Hepatocyte (in vitro differentiated cells): ENCODE measurements at regions not wholly inside any gene's neighbourhood (a gene's known extent, or its start where the extent isn't known, plus 50 kb on each side); places are given as distances from the start of the nearest gene placed in this dataset.
A peak's percentile ranks its signal among the peaks of the same experiment; 100 is the strongest.
"Not testable (repeated sequence)": the region's sequence is repeated elsewhere in the genome, so short reads cannot be mapped to it uniquely, and the experiment has no call there.

Source experiments
- DNase-seq: peaks from one replicate; pipeline ENCODE4 v3.0.0-alpha.2; 2016; ENCODE audit warnings: low spot score
- H2AFZ ChIP-seq: fragments of 200-600 bp; sonication (generic); 2 replicates; pipeline ENCODE4 v1.6.0; 2016; ENCODE audit warnings: antibody characterized with exemption, mild to moderate bottlenecking
- H3K27ac ChIP-seq: fragments of 200-600 bp; sonication (generic); 2 replicates; pipeline ENCODE4 v1.5.1; 2016; ENCODE audit warnings: mild to moderate bottlenecking
- H3K27me3 ChIP-seq: fragments of 200-600 bp; sonication (generic); 2 replicates; pipeline ENCODE4 v1.6.1; 2016
- H3K36me3 ChIP-seq: fragments of 200-600 bp; sonication (generic); replicated peaks from 2 replicates; pipeline ENCODE4 v1.5.1; 2016; ENCODE audit warnings: low read depth; ENCODE audit not compliant: insufficient read depth
- H3K4me1 ChIP-seq: fragments of 200-600 bp; sonication (generic); 2 replicates; pipeline ENCODE4 v1.5.1; 2016; ENCODE audit warnings: mild to moderate bottlenecking, moderate library complexity; ENCODE audit not compliant: insufficient read depth
- H3K4me2 ChIP-seq: fragments of 200-600 bp; sonication (generic); 2 replicates; pipeline ENCODE4 v1.6.0; 2016
- H3K4me3 ChIP-seq: fragments of 200-600 bp; sonication (generic); 2 replicates; pipeline ENCODE4 v1.5.1; 2016; ENCODE audit warnings: mild to moderate bottlenecking
- H3K79me2 ChIP-seq: fragments of 200-600 bp; sonication (generic); 2 replicates; pipeline ENCODE4 v1.6.0; 2017; ENCODE audit warnings: mild to moderate bottlenecking
- H3K9me2 ChIP-seq: fragments of 200-600 bp; sonication (generic); replicated peaks from 2 replicates; pipeline ENCODE4 v1.6.0; 2017; ENCODE audit warnings: mild to moderate bottlenecking; ENCODE audit not compliant: insufficient read depth
- H3K9me3 ChIP-seq: fragments of 200-600 bp; sonication (generic); 2 replicates; pipeline ENCODE4 v1.5.1; 2016; ENCODE audit warnings: low read depth, mild to moderate bottlenecking
- H4K20me1 ChIP-seq: fragments of 200-600 bp; sonication (generic); 2 replicates; pipeline ENCODE4 v1.6.0; 2016; ENCODE audit warnings: mild to moderate bottlenecking; ENCODE audit not compliant: insufficient read depth, poor library complexity, severe bottlenecking
- EZH2 ChIP-seq: fragments of 200-600 bp; sonication (generic); IDR thresholded peaks from 2 replicates; pipeline ENCODE4 v1.6.1; 2016; ENCODE audit warnings: antibody characterized with exemption, mild to moderate bottlenecking, borderline replicate concordance
- EZH2phosphoT487 ChIP-seq: fragments of 200-600 bp; sonication (generic); IDR thresholded peaks from one replicate; pipeline ENCODE4 v1.6.1; 2018; ENCODE audit warnings: antibody characterized with exemption, mild to moderate bottlenecking, low read depth, moderate library complexity; ENCODE audit not compliant: unreplicated experiment, severe bottlenecking
- WGBS: methylation state at CpG from one replicate; pipeline ENCODE4 v1.1.6; 2016; ENCODE audit warnings: low lambda C conversion rate; ENCODE audit errors: missing lambda C conversion rate; 5-methylcytosine and 5-hydroxymethylcytosine counted together
- TF ChIP-seq, protein P1 (sequence below): fragments of 200-600 bp; sonication (generic); IDR thresholded peaks from 2 replicates; pipeline ENCODE4 v1.5.1; 2016; ENCODE audit warnings: antibody characterized with exemption, mild to moderate bottlenecking; ENCODE audit not compliant: poor library complexity

- WGBS = 74% methylated on average over 2 of the region's 2 CpGs
- no peak for DNase-seq
- Histone ChIP-seq H3K27ac (no peak overlapping the region), H3K27me3 (no peaks in the 10 kb centered on the region), H3K36me3 (no peaks in the 10 kb centered on the region), H3K4me1 (no peaks in the 10 kb centered on the region), H3K4me2 (no peak overlapping the region), H3K4me3 (no peak overlapping the region), H2AFZ (no peak overlapping the region), H3K9me3 (no peaks in the 10 kb centered on the region), H3K79me2 (no peaks in the 10 kb centered on the region), H4K20me1 (no peaks in the 10 kb centered on the region), H3K9me2 (no peaks in the 10 kb centered on the region)
- TF ChIP-seq, protein P1, sequence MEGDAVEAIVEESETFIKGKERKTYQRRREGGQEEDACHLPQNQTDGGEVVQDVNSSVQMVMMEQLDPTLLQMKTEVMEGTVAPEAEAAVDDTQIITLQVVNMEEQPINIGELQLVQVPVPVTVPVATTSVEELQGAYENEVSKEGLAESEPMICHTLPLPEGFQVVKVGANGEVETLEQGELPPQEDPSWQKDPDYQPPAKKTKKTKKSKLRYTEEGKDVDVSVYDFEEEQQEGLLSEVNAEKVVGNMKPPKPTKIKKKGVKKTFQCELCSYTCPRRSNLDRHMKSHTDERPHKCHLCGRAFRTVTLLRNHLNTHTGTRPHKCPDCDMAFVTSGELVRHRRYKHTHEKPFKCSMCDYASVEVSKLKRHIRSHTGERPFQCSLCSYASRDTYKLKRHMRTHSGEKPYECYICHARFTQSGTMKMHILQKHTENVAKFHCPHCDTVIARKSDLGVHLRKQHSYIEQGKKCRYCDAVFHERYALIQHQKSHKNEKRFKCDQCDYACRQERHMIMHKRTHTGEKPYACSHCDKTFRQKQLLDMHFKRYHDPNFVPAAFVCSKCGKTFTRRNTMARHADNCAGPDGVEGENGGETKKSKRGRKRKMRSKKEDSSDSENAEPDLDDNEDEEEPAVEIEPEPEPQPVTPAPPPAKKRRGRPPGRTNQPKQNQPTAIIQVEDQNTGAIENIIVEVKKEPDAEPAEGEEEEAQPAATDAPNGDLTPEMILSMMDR = no peak
- TF ChIP-seq EZH2 = no peak
- no peak for TF ChIP-seq EZH2phosphoT487
Measured at GRCh38 chr5:99177796-99178195, 249.0 kb upstream of the CHD1 start.

DNA sequence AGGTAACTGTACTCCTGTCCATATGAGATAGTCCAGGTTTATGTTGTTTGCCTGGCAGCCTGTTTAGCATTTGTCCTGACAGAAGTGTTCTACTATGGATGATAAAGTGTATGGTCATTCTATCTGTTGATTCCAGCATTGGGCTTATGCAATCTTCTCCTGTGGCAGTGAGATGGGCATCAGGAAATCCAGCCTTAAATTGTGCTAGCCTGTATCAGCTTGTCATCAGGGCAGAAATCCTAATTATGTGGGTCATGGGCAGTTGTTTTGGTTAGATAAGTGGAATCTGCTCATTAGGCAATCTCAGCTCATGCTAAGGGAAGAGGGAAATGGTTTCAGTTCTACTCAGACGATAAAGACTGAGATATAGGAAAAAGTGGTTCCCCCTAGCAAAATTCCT is 247.4 kb upstream of the CHD1 start:
- Histone ChIP-seq H4K20me1 (no peaks in the 10 kb centered on the region), H3K79me2 (no peaks in the 10 kb centered on the region), H3K9me2 (no peaks in the 10 kb centered on the region), H3K4me2 (no peak overlapping the region), H3K4me3 (no peak overlapping the region), H3K36me3 (no peaks in the 10 kb centered on the region), H2AFZ (no peak overlapping the region), H3K27ac (no peak overlapping the region), H3K4me1 (no peaks in the 10 kb centered on the region), H3K27me3 (no peaks in the 10 kb centered on the region), H3K9me3 (no peaks in the 10 kb centered on the region)
- WGBS = 59% methylated on average over 1 of the region's 1 CpG
- TF ChIP-seq, protein P1 = no peak
- TF ChIP-seq EZH2 (no peak), EZH2phosphoT487 (no peak)
- DNase-seq = no peak

- H3K79me2 ChIP-seq = no peaks in the 10 kb centered on the region
- H2AFZ ChIP-seq = no peak overlapping the region
- H3K4me3 ChIP-seq = no peak overlapping the region
- no peaks in the 10 kb centered on the region for H4K20me1 ChIP-seq
- no peaks in the 10 kb centered on the region for H3K9me2 ChIP-seq
- no peak overlapping the region for H3K27ac ChIP-seq
- WGBS = 44% methylated on average over 3 of the region's 3 CpGs
- no peaks in the 10 kb centered on the region for H3K36me3 ChIP-seq
- TF ChIP-seq EZH2 = no peak
- TF ChIP-seq EZH2phosphoT487 = no peak
- TF ChIP-seq, protein P1 = peak; percentile 71
- DNase-seq = peak; percentile 14
- no peaks in the 10 kb centered on the region for H3K9me3 ChIP-seq
- no peaks in the 10 kb centered on the region for H3K4me1 ChIP-seq
- no peaks in the 10 kb centered on the region for H3K27me3 ChIP-seq
- H3K4me2 ChIP-seq = no peak overlapping the region
Measured at GRCh38 chr5:99169309-99169708, 240.5 kb upstream of the CHD1 start.

GRCh38 chr5:99161538-99161937 is 232.7 kb upstream of the CHD1 start:
- H3K4me1 ChIP-seq, H3K27ac ChIP-seq, H3K4me2 ChIP-seq, H3K9me3 ChIP-seq, H3K4me3 ChIP-seq, H3K79me2 ChIP-seq, H3K9me2 ChIP-seq, H2AFZ ChIP-seq, DNase-seq, H3K36me3 ChIP-seq, H3K27me3 ChIP-seq, H4K20me1 ChIP-seq: not testable (repeated sequence)
- 90% methylated on average over 4 of the region's 4 CpGs for WGBS
